ENCODE measurements at regions not wholly inside any gene's neighbourhood (a gene's known extent, or its start where the extent isn't known, plus 50 kb on each side); places are given as distances from the start of the nearest gene placed in this dataset.
"Not testable (repeated sequence)": the region's sequence is repeated elsewhere in the genome, so short reads cannot be mapped to it uniquely, and the experiment has no call there.

DNA sequence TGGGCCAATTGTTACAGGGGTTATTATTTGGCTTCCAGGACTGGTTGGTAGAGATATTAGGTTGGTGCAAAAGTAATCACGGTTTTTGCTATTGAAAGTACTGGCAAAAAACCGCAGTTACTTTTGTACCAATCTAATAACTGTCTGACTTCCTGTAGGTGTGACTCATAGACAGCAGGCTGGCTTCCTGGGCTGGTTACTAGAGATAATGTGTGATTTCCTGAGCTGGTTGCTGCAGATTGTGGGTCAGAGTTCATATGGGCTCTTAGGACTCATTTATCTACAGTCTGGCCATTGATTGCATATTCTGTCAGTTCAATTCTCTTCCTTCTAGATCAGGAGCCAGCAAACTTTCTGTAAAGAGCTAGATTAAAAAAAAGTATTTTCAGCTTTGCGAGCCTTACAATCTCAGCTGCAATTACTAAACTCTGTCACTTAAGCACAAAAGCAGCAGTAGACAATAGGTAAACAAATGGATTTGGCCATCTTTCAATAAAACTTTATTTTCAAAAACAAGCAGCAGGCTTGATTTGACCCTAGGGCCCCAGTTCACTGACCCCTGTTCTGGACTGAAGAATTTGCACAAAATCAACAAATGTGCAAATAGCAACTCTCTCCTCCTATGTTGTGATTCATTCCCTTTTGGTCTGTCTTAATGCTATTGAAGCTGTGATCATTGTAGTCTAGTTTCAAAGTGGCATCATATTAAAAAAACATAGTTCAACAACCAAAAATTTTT lies 50.8 kb upstream of the BOD1L1 start:
- no peak for DNase-seq (ENCODE audit: low spot score)

DNA sequence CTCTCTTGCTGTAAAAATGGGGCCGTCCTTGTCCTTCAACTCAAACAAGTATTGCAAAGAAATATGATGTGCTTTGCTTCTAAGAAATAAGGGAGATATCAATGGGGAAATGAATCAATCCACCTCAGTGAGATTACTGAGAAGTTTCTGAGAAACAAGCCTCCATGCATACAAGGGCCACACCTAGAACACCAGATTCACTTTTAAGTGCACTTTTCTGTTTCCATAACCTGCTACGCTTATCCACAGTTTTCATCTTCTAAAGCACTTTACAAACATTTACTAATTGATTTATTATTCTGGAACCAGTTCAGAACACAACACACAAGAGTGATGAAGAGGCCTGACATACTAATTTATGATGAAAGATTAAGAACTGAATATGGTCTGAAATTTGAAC lies 54.0 kb upstream of the BOD1L1 start:
- no peak for DNase-seq (ENCODE audit: low spot score)

DNA sequence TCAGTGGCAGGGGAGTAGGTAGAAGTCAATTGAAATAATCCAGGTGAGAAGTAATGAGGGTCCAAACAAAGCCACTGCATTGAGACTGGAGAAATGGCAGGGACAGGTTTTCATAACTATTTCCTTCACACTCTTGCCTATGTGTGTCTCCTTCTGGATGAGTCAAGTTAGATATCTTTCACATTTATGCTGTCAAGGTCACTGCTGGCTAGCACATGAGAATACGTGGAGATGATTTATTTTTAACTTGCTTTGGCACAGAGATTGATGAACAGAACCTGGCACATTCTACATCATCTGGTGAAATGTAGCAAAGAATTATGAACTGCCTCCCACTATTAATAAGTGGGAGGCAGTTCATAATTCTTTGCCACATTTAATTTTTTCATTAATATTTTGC lies 66.7 kb upstream of the BOD1L1 start:
- no peak for DNase-seq (ENCODE audit: low spot score)

DNA sequence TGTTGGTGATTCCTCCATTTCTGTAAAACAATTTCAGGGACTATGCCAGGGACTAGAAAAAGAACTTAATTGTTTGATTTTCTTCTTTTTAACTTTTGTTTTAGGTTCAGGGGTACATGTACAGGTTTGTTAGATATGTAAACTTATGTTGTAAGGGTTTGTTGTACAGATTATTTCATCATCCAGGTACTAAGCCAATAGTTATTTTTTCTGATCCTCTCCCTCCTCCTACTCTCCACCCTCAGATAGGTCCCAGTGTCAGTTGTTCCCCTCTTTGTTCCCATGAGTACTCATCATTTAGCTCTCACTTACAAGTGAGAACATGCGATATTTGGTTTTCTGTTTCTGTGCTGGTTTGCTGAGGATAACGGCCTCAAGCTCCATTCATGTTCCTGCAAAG lies 70.8 kb upstream of the BOD1L1 start:
- DNase-seq (ENCODE audit: low spot score), result no peak

DNA sequence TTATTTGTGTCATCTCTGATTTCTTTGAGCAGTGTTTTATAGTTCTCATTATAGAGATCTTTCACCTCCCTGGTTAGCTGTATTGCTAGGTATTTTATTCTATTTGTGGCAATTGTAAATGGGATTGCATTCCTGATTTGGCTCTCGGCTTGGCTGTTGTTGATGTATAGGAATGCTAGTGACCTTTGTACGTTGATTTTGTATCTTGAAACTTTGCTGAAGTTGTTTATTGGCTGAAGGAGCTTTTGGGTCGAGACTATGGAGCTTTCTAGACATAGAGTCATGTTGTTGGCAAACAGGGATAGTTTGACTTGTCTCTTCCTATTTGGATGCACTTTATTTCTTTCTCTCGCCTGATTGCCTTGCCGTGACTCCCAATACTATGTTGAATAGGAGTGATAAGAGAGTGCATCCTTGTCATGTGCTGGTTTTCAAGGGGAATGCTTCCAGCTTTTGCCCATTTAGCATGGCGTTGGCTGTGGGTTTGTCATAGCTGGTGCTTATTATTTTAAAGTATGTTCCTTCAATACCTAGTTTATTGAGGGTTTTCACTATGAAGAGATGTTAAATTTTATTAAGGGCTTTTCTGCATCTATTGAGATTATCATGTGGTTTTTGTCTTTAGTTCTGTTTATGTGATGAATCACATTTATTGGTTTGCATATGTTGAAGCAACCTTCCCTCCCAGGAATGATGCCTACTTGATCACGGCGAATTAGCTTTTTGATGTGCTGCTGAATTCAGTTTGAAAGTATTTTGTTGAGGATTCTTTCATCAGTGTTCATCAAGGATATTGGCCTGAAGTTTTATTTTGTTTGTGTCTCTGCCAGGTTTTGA lies 72.7 kb upstream of the BOD1L1 start:
- DNase-seq (ENCODE audit: low spot score), result no peak

DNA sequence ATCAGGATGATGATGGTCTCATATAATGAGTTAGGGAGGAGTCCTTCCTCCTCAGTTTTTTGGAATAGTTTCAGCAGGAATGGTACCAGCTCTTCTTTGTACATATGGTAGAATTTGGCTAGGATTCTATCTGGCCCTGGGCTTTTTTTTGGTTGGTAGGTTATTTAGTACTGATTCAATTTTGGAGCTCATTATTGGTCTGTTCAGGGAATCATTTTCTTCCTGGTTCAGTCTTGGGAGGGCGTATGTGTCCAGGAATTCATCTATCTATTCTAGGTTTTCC lies 73.3 kb upstream of the BOD1L1 start:
- not testable (repeated sequence) for DNase-seq (ENCODE audit: low spot score)

DNA sequence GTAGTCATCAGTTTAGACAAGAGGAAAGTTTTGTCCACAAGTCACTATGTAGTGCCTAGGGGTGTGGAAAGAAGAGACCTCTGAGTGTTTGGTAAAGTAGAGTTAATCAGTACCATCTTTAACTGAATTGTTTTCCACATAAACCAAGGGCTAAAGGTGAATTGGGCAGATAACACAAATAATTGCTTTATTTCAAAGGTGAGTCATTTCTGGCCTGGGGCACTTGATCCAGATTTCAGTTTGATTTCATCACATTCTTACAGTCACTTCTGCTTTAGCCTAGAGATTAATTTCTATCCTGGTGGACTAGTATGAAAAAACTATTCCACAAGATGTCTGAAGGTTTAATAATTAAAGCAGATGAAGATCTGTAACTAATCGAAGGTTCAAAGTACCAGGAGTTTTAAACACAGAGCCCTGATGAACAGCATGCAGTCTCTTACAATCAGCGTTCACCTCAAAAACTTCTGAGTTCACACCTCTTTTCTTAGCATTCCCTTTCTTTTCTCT lies 74.5 kb upstream of the BOD1L1 start:
- peak; percentile 37 for DNase-seq (ENCODE audit: low spot score)

DNA sequence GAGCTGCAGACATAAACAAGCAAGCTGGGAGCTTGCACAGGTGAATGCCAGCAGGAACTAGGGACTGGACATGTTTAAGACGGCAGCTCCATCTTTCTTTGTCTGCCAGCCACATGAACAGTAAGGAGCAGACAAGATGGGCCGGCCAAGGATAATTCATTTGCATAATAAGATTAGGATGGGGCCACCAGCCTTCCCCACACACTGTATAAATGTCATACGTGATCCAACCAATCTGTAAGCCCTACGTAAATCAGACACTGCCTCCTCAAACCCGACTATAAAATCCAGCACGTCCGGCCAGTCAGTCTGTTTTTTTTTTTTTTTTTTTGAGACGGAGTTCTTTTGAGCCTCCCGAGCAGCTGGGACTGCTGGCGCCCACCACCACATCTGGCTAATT lies 75.6 kb upstream of the BOD1L1 start:
- no peak for DNase-seq (ENCODE audit: low spot score)

DNA sequence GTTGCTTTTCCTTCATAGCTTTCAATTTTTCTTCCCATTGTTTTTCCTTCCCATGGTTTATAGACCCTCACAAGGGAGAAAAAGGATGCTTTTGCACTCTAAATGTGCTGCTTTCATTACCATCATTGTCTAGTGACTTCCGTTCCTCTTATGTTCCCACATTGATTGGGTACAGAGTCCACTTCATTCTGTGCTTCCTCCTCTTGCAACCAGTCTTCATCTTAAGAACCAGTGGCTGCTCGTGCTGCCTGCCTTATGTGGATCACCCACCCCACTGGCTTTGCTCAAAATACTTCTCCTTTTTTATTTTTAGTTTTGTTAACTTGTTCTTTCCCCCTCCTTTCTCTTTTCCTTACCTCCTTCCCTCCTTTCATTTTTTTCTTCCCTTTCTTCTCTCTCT lies 76.5 kb upstream of the BOD1L1 start:
- no peak for DNase-seq (ENCODE audit: low spot score)

DNA sequence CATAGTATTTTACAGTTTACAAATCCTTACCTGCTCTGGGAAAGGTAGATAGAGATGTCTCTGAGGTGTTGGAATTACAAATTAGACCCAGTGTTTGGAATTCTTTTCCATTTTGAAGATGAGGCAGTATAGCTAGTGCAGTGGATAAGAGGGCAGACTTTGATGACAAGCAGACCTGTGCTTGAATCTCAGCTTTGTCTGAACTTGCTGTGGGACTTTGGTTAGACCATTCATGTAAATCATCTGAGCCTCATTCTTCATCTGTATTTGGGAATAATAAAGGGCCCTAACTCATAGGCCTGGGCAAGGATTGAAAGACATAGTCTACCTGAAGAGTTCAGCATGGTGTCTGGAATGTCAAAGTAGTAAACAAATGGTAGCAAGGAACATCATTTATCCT lies 77.2 kb upstream of the BOD1L1 start:
- no peak for DNase-seq (ENCODE audit: low spot score)

DNA sequence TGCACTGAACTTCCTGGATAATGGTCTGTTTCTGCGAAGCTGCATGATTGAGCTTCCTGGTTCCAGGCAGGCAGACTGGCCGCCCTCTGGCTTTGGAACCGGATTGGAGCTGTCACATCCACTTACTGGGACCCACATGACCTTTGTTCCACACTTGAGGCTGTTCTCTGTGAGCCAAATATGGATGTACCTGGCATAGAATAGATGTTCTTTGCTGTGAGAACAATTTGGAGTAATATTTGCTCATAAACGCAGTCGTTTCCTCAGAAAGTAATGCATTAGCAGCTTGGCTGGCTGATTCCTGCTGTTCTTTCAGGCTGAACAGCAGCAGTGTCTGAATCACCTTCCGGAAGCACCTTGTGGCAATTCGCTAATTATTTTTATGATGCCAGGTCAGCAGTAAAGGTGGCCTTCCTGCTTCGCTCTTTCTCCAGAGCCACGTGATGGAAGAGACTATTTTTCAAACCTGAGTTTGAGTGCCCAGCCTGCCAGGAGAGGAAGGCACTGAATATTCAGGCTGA lies 78.1 kb upstream of the BOD1L1 start:
- no peak for DNase-seq (ENCODE audit: low spot score)

DNA sequence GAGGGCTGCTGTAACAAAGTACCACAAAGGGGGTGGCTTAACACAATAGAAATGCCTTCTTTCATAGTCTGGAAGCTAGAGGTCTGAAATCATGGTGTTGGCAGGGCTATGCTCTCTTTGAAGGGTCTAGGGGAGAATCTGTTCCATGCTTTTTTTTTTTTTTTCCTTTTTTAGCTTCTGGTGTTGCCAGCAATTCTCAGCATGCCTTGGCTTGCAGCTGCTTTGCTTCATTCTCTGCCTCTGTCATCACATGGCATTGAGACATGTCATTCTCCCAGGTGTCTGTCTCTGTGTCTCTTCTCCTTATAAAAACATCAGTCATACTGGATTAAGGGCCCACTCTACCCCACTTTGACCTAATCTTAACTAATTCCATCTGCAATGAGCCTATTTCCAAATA lies 78.6 kb upstream of the BOD1L1 start:
- DNase-seq (ENCODE audit: low spot score), result no peak

DNA sequence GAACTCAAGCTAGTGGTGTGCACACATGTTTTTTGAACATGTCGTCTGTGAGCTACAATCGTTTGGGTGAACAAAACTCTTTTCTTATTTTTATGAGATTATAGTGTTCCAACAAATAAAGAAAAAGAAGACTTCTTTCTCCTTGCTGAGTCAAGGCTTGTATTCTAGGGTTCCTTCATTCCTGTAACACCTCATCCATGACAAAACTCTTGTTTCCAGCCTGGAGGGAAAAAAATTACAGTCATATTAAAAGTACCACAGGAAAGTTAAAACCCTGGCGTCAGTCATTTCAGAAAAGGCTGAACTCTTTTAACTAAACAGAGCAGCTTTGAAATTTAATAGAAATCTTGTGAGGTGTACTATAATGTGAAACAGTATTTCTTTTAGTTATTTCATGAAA lies 79.2 kb upstream of the BOD1L1 start:
- no peak for DNase-seq (ENCODE audit: low spot score)

DNA sequence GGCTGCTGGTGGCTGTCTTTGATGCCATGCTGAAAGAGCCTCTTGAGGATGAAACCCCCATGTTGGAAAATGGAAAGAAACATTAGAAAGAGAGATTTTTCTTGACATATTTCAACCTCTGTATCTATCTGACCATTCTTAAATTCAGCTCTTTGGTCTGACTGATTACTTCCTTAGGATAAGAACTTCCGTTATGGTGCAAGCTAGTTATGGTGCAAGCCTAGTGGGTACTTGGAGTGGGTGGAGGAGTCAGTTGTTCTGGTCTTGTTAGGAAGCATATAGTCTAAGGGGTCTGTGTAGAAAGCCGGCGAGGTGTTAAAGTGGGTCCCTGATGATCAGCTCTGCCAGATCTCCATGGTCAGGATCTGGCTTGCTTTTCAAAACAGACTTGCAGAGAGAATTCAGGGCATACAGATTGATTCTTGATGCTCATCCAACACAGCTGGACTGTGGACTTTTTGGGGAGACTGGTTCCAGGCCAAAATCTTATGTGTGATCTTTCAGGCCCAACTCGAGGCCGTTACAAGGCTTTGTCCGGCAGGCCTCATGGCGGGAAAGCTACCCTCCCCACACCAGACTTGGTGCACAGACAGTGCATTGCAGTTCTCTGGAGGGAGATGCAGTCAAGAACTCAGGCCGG lies 82.8 kb upstream of the BOD1L1 start:
- DNase-seq (ENCODE audit: low spot score), result no peak

DNA sequence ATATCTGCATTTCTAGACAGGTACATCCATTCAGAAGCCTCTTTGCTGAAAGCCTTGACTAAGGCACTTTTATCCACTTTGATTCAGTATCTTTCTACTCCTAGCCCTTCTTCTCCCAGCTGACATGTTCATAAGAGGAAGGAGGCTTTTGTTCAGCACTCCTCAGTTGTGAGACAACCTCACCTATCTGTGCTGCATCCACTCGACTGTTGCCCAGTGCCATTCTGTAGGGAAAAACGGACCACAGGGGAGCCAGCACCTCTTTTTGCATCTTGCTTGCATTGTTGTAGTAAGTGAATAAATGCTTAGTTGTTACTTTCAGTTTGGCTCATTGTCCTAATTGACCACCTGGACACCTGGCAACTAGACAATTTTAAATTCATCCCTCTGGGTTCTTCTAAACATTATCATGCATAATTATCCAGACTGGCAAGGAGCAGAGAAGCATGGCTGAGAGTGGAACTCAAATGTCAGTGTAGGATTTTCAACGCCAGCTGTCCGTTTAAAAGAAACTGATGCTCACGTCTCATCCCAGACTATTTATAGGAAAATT lies 83.8 kb upstream of the BOD1L1 start:
- no peak for DNase-seq (ENCODE audit: low spot score)

DNA sequence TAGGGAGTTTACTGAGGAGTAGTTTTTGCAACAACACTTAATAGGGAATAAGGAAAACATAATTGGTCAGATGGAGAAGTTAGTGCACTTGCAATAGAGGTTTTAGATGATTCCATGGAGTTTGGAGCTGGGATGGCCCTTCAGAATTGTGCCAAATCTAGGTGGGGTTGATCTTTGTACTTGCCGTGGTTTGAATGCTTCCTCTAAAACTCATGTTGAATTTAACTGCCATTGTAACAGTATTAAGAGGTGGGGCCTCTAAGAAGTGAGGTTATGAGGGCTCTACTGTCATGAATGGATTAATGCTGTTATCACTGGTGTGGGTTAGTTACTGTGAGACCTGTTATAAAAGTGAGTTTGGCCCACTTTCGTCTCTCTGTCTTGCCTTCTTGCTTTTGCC lies 94.4 kb upstream of the BOD1L1 start:
- no peak for DNase-seq (ENCODE audit: low spot score)

DNA sequence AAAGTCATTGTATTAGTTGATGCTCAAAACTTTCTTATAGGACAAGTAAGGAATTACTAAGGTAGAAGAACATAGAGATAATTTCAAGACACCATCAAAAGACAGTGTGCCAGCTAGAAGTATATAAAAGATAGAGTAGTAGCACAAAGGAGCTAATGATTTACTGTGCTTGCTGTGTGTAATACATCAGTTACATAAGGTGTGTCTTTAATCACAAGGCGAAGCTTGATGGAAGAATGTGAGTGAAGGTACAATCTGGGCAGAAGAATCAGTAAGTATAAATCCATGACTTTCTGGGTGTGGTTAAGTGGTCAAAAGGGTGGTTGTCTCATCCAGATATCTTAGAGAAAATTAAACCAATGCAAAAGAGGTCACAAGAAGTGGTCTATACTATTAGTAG lies 95.1 kb upstream of the BOD1L1 start:
- no peak for DNase-seq (ENCODE audit: low spot score)

DNA sequence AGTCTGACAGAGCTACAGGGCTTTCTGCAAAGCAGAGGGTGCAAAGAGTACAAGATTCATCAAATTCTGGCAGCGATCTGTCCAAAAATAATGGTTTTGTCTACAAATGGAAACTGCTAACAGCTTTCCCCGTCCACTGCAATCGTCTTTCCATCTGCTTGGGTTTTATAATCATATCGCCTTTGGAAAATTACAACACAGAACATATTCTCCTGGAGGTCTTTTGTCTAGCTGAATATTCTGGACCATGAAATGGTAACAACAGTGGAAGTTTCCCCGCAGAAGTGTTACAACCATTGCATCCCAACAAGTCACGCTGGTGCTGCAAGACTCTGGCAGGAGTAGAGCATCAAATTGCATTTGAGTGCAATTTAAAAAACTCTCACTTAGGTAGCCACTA lies 101.2 kb upstream of the BOD1L1 start:
- DNase-seq (ENCODE audit: low spot score), result no peak

DNA sequence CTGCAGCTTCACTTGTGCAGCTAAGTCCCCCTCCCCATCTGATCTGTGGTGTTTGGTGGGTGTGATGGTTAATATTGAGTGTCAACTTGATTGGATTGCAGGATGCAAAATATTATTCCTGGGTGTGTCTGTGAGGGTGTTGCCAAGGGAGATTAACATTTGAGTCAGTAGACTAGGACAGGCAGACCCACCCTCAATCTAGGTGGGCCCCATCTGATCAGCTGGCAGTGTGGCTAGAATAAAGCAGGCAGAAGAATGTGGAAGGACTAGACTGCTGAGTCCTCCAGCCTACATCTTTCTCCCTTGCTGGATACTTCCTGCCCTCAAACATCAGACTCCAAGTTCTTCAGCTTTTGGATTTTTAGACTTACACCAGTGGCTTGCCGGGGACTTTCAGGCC lies 103.5 kb upstream of the BOD1L1 start:
- no peak for DNase-seq (ENCODE audit: low spot score)

DNA sequence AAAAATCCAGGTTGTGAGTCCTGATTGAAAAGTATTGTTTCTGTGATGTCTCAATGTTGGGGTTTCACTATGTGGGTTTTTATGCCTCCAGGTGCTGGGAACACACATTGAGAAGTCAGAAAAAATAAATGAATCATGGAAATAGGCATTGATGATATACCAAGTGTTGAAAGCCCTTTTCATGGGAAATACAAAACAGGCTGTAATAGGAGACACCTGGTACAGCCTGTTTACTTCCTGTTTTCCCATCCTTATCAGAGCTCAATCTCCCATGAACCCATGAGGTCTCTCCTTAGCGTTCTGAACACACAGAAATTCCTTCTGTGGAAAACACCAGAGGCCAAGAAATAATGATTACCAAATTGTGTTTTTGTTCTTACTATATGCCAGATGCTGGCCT lies 106.3 kb upstream of the BOD1L1 start:
- DNase-seq (ENCODE audit: low spot score), result no peak

DNA sequence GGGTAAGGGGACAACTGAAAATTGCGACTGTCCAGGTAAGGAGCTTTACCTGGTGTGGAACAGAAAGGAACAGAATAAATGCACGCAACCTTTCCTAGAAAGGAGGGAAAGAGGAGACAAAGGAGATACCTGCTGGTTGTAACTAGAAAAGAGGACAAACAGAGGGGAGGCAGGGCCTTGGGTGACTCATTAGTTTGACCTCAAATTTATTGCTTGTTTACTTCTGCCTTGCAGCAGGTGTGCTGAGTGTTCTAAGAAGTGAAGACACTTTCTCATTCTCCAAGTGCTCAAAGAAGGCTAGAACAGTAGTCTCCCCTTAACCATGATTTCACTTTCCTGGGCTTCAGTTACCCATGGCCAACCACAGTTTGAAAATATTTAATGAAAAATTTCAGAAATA lies 123.1 kb upstream of the BOD1L1 start:
- DNase-seq (ENCODE audit: low spot score), result no peak

DNA sequence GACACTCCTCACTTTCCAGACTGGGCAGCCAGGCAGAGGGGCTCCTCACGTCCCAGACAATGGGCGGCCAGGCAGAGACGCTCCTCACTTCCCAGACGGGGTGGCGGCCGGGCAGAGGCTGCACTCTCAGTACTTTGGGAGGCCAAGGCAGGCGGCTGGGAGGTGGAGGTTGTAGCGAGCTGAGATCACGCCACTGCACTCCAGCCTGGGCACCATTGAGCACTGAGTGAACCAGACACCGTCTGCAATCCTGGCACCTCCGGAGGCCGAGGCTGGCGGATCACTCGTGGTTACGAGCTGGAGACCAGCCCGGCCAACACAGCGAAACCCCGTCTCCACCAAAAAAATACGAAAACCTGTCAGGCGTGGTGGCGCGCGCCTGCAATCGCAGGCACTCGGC lies 134.1 kb upstream of the BOD1L1 start:
- not testable (repeated sequence) for DNase-seq (ENCODE audit: low spot score)

DNA sequence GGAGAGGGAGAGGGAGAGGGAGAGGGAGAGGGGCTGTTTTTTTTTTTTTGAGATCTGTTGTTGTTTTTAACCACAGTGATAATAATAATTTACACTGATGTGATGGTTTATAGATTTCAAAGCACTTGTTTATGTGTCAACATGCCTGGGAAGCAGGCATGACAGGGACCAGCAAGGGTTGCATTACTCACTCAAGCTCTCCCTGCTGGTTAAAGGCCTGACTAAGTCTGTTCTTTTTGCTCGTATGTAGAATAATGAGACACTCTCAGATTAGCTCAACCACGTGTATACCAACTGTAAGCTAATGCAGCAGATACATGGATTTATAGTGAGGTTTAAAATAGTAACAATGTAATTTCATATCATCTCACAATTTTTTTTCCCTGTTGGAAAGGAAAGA lies 134.6 kb upstream of the BOD1L1 start:
- DNase-seq (ENCODE audit: low spot score), result no peak

Data from AG20443 (cell line).